ENCODE measurements at regions not wholly inside any gene's neighbourhood (a gene's known extent, or its start where the extent isn't known, plus 50 kb on each side); places are given as distances from the start of the nearest gene placed in this dataset.

- TF ChIP-seq, protein P1, sequence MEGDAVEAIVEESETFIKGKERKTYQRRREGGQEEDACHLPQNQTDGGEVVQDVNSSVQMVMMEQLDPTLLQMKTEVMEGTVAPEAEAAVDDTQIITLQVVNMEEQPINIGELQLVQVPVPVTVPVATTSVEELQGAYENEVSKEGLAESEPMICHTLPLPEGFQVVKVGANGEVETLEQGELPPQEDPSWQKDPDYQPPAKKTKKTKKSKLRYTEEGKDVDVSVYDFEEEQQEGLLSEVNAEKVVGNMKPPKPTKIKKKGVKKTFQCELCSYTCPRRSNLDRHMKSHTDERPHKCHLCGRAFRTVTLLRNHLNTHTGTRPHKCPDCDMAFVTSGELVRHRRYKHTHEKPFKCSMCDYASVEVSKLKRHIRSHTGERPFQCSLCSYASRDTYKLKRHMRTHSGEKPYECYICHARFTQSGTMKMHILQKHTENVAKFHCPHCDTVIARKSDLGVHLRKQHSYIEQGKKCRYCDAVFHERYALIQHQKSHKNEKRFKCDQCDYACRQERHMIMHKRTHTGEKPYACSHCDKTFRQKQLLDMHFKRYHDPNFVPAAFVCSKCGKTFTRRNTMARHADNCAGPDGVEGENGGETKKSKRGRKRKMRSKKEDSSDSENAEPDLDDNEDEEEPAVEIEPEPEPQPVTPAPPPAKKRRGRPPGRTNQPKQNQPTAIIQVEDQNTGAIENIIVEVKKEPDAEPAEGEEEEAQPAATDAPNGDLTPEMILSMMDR (IDR thresholded peaks at IDR 0.05; ENCODE audit: insufficient read depth, low read depth, low read length) = no peak
- TF ChIP-seq EZH2 (IDR thresholded peaks at IDR 0.05; ENCODE audit: insufficient read depth, low read length) = no peak
Measured at GRCh38 chr20:30511322-30512030, 746.0 kb upstream of the DEFB115 start.

Measured in astrocyte (in vitro differentiated cells and primary cell).